ENCODE measurements at regions not wholly inside any gene's neighbourhood (a gene's known extent, or its start where the extent isn't known, plus 50 kb on each side); places are given as distances from the start of the nearest gene placed in this dataset.
"Not testable (repeated sequence)": the region's sequence is repeated elsewhere in the genome, so short reads cannot be mapped to it uniquely, and the experiment has no call there.

DNA sequence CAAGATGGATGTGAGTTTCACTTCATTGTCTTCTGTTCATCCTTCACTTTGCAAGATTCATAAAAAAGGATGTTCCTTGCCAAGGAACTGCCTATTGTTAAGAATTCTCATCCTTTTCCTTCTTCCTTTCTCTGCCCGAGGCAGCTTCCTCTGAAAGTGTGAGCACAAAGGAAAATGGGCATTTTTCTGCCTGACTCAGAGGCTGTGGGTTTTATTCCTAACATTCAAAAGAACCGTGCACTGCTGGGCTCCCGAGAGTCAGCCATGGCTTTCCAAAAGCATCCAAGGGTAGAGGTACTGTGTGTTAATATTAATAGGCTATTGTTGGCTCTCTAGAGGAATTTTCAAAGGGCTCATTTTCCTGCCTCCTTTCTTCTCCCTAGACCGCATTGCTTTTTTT is 289.4 kb downstream of the ABCC12 start:
- ATAC-seq, result no peak

DNA sequence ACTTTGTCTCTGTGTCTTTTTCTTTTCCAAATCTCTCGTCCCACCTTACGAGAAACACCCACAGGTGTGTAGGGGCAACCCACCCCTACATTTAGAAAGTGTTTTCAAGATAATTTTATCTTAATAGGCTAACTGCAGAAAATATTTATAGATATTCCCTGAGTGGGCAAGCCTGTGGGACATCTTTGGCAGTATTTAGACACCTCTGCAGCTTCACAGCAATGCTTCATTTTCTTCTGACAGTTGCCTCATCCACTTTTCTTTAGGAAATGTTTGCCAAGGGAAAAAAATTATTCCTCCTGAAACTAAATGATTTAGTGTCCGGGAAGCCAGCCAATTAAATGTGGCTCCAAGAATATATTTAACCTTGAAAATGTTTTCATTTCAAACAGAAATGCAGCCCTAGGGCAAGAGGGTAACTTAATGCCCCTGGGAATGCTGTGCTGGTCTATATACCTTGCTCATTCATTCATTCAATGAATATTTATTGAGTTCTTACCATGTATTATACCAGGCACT is 290.4 kb downstream of the ABCC12 start:
- DNase-seq (ENCODE audit: low spot score) (no peak), ATAC-seq (no peak)

More for the DNA sequence above, 289.4 kb downstream of the ABCC12 start:
- no peak for DNase-seq (ENCODE audit: low spot score)

DNA sequence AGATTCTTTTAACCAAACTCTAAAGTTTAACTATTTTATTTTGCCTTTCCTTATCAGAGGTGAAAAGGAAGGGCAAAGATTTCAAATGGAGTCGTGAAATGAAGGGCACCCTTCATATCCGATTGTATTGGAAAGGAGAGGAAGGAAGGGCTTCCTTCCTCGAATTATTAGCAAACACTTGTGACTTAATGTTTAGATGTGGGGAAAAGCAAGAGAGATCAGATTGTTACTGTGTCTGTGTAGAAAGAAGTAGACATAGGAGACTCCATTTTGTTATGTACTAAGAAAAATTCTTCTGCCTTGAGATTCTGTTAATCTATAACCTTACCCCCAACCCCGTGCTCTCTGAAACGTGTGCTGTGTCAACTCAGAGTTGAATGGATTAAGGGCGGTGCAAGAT is 291.5 kb downstream of the ABCC12 start:
- ATAC-seq, result not testable (repeated sequence)

DNA sequence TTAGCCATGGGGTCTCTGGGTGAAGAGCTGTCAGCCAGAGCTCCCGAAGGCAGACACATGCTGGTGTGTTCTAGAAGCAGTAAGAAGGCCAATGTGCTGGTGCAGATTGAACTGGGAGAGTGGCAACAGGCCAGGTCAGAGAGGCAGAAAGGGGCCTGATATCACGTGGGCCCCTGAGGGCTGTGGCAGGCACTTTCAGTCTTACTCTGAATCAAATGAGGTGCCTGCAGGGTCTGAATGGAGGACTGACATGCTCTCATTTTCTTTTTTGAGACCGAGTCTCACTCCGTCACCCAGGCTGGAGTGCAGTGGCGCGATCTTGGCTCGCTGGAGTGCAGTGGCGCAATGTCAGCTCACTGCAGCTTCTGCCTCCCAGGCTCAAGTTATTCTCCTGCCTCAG is 293.8 kb downstream of the ABCC12 start:
- DNase-seq (ENCODE audit: low spot score), result no peak
- no peak for ATAC-seq

More for the DNA sequence above, 291.5 kb downstream of the ABCC12 start:
- DNase-seq (ENCODE audit: low spot score), result not testable (repeated sequence)

DNA sequence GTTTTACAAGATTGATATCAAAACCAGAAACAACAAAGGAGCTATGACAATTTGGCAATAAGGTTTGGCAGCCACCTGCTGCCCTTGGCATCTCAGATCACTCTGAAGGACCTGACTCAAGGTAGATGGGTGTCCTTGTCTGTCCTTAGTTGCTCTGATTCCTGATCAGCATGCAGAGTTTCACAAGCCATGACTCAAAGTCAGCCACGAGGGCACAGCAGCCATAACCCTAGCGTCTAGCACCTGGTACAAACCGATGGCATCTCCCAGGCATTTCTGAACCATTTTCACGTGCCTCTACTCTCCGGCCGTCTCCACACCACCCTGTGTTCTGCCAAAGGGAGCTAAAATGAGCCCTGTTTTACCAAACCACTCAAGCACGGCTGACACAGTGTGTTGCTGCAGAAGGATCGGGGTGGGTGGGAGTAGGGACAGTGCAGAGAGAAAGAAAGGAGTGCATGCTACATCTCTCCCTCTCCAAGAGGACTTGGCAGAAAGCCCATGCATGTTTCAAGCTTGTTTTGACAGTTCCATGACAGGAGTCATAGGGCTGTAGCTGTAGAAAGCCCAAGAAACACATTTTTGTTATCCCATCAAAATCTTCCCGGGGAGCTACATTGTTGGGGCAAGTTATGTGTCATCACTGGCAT is 297.3 kb downstream of the ABCC12 start:
- no peak for ATAC-seq
- no peak for DNase-seq (ENCODE audit: low spot score)

DNA sequence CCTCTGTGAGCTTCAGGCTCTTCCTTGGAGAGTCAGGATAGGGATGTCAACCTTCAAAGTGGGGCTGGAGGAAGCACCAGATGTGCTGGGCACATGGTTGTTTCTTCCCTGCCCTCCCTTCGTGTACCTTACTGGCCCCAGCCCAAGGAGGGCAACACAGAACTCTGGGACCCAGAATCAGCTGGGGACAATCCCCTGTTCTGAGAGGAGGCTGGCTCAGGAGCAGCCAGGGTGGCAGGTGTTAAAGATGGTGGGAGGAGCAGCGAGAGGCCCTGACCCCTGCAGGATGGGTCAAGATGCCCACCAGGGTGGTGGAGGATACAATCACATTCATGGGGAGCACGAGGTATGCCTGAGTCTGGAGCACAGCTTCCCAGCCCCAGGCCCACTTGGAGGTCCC is 300.4 kb downstream of the ABCC12 start:
- ATAC-seq (no peak), DNase-seq (ENCODE audit: low spot score) (no peak)

DNA sequence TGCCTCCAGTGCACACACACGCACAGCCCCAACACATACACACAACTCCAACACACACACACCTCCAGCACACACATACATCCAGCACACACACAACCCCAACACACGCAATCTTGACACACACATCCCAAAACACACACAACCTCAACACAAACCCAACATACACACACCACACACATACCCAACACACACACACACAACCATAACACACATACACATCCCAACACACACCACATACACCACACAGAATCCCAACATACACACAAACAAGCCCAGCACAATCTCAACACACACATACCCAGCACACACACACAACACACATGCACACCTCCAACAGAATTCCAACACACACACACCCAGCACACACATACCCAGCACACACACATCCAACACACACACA is 301.1 kb downstream of the ABCC12 start:
- DNase-seq (ENCODE audit: low spot score), result no peak
- no peak for ATAC-seq

DNA sequence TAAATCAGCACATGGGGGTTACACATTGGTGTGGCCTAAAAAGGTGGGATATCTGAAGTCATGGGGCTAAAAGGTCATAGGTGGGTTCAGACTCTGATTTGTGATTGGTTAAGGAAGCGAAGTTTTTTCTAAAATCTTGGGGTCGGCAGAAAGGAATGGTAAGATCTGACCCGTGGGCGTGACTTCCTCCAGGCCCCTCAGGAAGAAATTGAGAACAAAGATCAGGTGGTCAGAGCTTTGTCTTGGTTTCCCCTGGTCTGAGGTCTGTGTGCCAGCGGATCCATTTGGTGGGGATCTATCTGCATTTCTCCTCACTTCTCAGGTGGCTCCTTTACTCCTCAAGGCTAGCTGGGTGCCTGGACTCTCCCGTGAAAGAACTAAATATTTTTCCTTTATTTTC is 302.8 kb downstream of the ABCC12 start:
- ATAC-seq, result no peak
- no peak for DNase-seq (ENCODE audit: low spot score)

DNA sequence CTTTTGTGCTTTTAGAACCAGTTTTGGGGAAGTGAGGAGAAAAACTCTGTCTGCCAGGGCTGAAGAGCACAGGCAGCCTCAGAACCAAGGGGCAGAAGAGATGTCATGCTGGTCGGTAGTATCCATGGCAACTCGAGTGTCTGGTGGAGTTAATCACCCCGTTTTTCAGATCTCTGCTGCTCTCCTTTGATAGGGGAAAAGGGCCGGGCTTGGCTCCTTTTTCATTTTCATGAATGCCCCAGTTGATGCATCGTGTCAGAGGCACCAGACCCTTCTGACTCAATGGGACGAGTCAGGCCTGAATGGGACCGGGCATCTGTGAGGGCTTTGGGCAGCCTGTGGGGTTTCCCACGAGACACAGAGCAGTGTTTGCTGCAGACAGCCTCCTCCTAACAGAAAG is 304.6 kb downstream of the ABCC12 start:
- DNase-seq (ENCODE audit: low spot score) (no peak), ATAC-seq (no peak)

DNA sequence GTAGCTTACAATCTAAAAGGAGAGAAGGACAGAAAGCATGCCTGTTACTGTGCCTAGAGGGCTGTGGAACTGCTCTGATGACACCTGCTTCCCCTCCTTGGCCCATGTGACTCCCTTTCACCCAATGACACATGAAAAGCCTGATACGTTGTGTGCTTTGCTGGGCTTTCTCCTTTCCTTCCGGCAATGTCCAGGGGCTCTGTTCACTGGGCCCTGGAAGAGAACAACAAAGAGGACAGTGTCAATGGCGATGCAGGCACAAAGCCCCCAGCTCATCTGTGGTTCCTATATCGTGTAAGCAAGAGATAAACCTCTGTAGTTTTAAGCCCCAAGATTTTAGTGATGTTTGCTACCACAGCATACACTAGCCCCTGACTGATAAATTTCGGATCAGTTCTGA is 306.1 kb downstream of the ABCC12 start:
- DNase-seq (ENCODE audit: low spot score), result no peak

DNA sequence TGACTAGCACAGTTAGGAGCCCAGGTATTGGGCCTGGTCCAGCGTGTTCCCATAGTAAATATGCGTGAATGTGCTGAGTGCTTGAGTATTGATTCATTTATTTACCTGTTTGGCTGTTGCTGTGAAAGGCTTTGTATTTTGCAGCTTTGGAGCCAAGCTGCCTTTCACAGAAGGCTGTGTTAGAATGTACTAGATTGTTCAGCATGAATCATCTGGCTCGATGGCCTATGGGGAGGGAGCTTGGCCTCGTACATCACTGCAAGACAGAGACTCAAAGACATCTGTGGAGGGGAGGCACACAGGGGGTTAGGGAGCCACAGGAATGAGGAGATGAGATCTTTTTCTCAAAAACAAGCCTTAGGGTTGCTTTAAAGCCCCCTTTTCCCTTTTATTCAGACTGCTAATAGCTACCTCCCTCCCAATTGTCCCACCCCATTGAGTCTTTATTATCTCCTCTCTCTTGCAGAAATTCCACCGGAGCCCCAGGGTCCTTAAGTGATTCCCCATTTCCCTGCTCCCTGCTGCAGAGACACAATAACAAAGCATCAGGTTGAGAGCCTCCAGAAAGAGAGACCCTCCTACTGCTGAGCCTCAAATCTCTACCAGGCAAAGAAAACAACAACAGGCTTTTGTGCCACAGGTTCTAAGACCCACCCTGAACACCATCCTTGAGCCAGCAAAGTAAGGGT is 307.2 kb downstream of the ABCC12 start:
- no peak for ATAC-seq
- no peak for DNase-seq (ENCODE audit: low spot score)

More for the DNA sequence above, 306.1 kb downstream of the ABCC12 start:
- ATAC-seq, result no peak

DNA sequence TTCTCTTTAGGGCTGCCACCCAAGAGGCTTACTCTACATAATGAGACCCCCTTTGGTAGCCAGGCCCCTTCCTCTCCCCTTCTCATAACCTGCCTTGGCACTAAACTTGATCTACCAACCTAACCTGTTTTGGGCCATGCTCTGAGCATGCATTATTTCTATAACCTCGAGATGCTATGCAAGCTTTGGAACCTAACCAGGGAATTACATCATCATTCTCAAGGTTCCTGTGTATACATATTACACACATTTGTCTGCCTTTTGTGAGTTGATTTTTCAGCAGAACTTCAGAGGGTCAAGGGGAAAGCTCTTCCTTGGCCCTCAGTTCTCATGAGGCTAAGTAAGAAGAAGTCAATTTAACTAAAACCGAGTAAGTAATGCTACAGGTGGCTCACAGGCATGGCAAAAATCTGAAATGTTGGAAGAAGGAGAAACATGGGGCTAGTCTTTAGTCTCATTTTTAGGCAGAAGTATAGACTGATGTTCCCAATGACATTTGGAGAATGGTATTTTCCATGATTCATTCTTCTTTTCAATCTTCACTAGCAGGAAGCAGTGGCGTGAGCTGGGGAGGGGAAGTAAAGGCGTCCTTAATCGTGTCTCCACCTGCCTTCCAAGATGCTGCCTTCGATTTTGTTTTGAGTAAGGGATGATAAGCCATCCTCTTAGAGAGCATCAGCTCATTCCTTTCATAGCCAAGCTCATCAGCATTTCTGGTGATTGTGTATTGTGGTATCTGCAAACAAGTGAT is 308.4 kb downstream of the ABCC12 start:
- DNase-seq (ENCODE audit: low spot score) (no peak), ATAC-seq (no peak)

DNA sequence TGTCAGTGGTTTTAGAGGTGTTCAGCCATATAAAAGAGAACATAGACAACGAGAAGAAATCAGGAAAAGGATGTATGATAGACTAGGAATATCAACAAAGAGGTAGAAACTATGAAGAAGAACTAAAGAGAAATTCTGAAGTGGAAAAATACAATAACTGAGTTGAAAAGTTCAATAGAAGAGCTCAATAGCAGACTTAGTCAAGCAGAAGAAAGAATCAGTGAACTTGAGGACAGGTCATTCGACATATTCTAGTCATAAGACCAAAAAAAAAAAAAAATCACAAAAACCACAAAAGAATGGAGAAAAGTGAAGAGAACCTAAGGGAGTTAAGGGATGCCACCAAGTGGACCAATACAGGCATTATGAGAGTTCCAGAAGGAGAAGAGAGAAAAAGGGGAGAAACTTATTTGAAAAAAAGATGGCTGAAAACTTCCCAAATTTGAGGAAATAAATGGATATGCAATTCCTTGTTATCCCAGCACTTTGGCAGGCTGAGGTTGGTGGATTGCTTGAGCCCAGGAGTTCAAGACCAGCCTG is 321.2 kb downstream of the ABCC12 start:
- no peak for DNase-seq (ENCODE audit: low spot score)
- no peak for ATAC-seq

DNA sequence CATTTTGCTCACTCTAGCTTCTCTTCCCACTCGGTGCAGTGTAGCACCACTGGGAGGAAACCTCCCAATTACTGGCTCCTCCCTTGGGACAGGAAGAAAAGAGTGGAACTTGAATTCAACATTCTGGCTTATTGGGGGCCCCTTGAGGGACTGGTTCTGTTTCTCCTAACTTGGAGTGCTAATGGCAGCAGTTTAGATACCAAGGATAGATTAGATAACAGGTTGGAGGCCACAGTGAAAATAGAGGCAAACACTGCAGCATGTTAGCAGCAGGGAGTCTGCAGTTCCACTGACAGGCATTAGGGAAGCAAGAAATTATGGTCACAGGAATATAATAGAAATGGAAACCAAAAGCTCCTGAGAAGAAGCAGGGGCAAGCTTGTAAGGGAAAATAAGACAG is 322.0 kb downstream of the ABCC12 start:
- DNase-seq (ENCODE audit: low spot score) (no peak), ATAC-seq (no peak)

DNA sequence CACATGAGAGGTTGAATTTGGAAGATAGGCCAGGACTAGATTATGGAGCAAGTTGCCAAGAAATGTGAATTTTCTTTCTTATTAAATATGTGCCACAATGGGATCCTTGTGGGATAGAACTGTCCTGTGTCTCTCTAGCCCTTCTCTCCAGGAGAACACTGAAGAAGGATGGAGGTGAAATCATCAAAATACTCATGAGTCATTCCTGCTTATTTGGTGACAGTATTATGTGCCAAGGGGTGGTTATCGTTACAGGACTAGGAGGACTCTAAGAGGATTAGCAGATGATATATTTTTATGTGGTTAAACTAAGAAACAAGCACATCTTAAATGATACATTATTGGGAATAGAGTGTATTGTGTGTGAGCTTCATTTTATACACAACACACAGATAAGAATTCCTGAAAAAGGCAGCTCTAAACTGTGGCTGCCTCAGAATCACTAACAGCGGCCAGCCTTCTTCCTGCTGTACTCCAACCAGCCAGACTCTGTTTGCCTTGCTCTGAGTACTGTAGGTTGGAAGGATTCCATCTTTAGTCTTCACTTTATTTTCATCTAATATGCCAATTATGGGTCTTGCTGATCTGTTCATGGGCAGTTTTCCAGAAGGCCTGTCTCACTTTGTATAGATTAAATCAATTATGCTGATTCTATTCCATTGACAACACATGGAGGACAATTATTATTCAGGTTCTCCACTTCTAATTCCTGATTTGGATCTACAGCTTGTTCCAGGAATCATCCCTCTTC is 325.8 kb downstream of the ABCC12 start:
- DNase-seq (ENCODE audit: low spot score), result no peak

DNA sequence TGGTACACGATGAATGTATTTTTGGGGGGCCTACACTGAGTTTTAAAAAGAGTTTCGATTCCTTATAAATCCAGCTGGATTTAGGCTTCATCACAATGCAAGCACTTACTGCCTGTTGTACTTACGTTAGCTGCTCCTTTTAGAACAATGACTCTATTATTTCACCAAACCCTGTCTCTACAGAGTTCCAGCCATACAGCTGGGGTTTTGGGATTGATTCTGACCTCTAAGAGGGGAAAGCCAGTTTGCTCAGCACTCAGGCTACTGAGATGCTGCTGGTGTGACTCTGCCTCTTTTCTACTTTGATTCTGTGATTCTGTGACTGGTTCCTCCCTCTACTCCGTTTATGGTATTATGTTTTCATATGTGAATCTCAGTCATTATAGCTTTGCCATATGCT is 329.7 kb downstream of the ABCC12 start:
- DNase-seq (ENCODE audit: low spot score), result no peak
- ATAC-seq, result no peak

More for the DNA sequence above, 325.8 kb downstream of the ABCC12 start:
- ATAC-seq, result no peak

DNA sequence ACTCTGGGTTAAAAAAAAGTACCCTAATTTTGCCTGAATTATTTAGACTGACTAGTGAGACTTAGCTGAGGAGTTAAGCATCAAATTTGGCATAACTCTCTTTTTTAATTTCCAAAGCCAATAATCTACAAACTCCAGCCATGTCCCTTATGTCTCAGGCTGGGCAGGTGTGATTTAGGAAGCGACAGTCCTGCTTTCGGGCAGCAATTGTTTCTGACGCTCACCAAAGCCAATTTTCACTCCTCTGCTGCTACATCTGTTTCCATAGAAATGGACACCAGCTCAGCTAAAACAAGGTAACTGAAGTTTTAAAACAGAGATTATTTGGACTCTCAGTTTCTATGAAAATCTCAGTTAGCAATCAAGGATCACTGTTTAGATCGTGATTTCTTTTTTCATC is 338.7 kb downstream of the ABCC12 start:
- ATAC-seq, result no peak

DNA sequence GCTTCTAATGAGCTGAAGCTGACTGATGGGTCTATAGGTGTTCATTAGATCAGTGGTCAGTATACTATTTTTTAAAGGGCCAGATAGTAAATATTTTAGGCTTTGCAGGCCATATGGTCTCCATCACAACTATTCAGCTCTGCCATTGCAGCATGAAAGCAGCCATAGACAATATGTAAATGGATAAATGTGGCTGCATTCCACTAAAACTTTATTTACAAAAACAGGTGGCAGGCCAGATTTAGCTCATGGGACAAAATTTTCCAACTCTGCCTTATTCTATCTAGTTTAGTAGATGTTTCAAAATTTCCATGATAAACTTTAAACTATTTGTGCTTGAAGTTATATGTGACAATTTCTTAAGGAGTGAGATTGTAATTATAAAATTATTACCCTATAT is 339.3 kb downstream of the ABCC12 start:
- ATAC-seq (no peak), DNase-seq (ENCODE audit: low spot score) (no peak)

More for the DNA sequence above, 338.7 kb downstream of the ABCC12 start:
- DNase-seq (ENCODE audit: low spot score), result no peak

DNA sequence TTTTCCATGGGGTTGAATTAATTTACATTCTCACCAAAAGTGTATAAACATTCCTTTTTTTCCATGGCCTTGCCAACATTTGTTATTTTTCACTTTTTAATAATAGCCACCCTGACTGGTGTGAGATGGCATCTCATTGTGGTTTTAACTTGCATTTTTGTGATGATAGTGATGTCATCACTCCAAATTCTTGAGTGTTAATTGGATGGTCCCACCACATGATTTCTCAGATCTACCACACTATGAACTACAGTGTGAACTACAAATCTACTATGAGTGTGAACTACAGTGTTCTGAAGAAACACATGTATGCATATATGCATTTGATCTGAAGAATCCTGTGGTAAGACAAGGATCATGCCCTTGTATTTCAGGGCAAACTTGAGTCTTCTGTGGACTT is 340.1 kb downstream of the ABCC12 start:
- DNase-seq (ENCODE audit: low spot score) (no peak), ATAC-seq (no peak)

DNA sequence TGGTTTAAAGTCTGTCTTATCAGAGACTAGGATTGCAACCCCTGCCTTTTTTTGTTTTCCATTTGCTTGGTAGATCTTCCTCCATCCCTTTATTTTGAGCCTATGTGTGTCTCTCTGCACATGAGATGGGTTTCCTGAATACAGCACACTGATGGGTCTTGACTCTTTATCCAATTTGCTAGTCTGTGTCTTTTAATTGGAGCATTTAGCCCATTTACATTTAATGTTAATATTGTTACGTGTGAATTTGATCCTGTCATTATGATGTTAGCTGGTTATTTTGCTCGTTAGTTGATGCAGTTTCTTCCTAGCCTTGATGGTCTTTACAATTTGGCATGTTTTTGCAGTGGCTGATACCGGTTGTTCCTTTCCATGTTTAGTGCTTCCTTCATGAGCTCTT is 344.0 kb downstream of the ABCC12 start:
- not testable (repeated sequence) for ATAC-seq; DNase-seq (ENCODE audit: low spot score)

Data from left lobe of liver (tissue), 2 donors.